ENCODE measurements at regions not wholly inside any gene's neighbourhood (a gene's known extent, or its start where the extent isn't known, plus 50 kb on each side); places are given as distances from the start of the nearest gene placed in this dataset.

GRCh38 chr3:31346542-31346979 is 186.2 kb upstream of the STT3B start:
- no peak overlapping the region for H3K9ac ChIP-seq (ENCODE audit: low read depth, low read length)
- peaks cover 17% of the 10 kb centered on the region for H3K4me1 ChIP-seq (ENCODE audit: control insufficient read depth, insufficient read depth, low read length)
- no peak overlapping the region for H3K4me3 ChIP-seq (ENCODE audit: low read depth, low read length)
- 0 out of 2 replicates have a peak, but pooled peaks cover 5% of the 10 kb centered on the region for H3K9me3 ChIP-seq (ENCODE audit: control insufficient read depth, insufficient read depth, low read length)
- H3K27ac ChIP-seq (ENCODE audit: low read depth, low read length) = no peak overlapping the region
- H3K36me3 ChIP-seq (ENCODE audit: control insufficient read depth, insufficient read depth, low read length) = no peaks in the 10 kb centered on the region
- no peaks in the 10 kb centered on the region for H3K27me3 ChIP-seq (ENCODE audit: control insufficient read depth, insufficient read depth, low read length)

DNA sequence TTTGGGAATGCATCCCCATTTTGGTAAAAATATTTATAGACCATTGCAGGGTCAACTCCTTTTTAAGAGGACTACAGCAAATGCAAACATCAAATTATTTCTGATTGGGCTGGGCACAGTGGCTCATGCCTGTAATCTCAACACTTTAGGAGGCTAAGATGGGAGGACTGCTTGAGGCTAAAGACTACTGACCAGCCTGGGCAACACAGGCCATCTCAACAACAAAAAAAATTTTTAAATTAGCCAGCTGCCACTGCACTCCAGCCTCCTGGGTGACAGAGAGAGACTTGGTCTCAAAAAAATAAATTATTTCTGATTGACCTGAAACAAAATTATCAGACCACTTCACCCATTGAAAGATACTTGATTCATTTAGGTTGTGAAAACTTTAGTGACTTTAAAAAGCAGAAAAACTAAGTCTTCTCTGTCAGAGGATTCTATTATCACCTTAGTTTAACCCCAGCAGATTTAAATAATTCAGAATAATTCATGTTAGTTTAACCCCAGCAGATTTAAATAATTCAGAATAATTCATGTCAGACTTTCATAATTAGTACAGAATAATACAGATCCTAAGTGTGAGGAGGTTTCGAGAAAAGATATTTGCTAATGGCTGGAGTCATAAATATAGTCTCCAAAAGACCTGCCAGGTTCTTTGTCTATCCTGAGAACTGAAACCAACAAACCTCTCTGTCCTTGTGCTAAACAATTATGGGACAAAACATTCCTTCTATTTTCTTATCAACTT is 183.6 kb upstream of the STT3B start:
- Histone ChIP-seq H3K27me3 (ENCODE audit: control insufficient read depth, insufficient read depth, low read length) (no peaks in the 10 kb centered on the region), H3K9me3 (ENCODE audit: control insufficient read depth, insufficient read depth, low read length) (0 out of 2 replicates have a peak, but pooled peaks cover 5% of the 10 kb centered on the region), H3K9ac (ENCODE audit: low read depth, low read length) (no peak overlapping the region), H3K36me3 (ENCODE audit: control insufficient read depth, insufficient read depth, low read length) (no peaks in the 10 kb centered on the region), H3K4me1 (ENCODE audit: control insufficient read depth, insufficient read depth, low read length) (peaks cover 17% of the 10 kb centered on the region), H3K4me3 (ENCODE audit: low read depth, low read length) (no peak overlapping the region), H3K27ac (ENCODE audit: low read depth, low read length) (no peak overlapping the region)

GRCh38 chr3:31350307-31350706 is 182.4 kb upstream of the STT3B start:
- no peak overlapping the region for H3K27ac ChIP-seq (ENCODE audit: low read depth, low read length)
- H3K4me1 ChIP-seq (ENCODE audit: control insufficient read depth, insufficient read depth, low read length) = peaks cover 17% of the 10 kb centered on the region

DNA sequence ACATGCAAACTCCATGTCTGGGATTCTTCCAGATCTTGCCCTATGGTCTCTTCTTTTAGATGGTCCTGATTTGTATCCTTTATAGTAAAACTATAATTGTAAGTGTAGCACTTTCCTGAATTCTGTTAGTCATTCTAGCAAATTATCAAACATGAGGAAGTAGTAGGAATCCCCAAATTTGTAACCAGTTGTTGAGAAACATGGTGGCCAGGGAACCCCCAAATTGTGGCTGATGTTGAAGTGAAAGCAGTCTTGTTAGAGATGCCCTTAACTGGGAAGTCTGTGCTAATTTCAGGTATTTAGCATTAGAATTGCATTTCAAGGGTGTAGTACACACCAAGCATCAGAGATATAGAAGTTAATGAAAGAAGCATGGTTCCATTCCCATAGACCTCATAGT is 180.4 kb upstream of the STT3B start:
- H3K4me3 ChIP-seq (ENCODE audit: low read depth, low read length) = no peak overlapping the region
- H3K9ac ChIP-seq (ENCODE audit: low read depth, low read length) = no peak overlapping the region
- H3K27ac ChIP-seq (ENCODE audit: low read depth, low read length) = no peak overlapping the region
- H3K36me3 ChIP-seq (ENCODE audit: control insufficient read depth, insufficient read depth, low read length) = no peaks in the 10 kb centered on the region
- H3K4me1 ChIP-seq (ENCODE audit: control insufficient read depth, insufficient read depth, low read length) = peaks cover 12% of the 10 kb centered on the region
- no peaks in the 10 kb centered on the region for H3K27me3 ChIP-seq (ENCODE audit: control insufficient read depth, insufficient read depth, low read length)
- H3K9me3 ChIP-seq (ENCODE audit: control insufficient read depth, insufficient read depth, low read length) = no peaks in the 10 kb centered on the region

More at GRCh38 chr3:31350307-31350706, 182.4 kb upstream of the STT3B start:
- Histone ChIP-seq H3K9me3 (ENCODE audit: control insufficient read depth, insufficient read depth, low read length) (0 out of 2 replicates have a peak, but pooled peaks cover 1% of the 10 kb centered on the region), H3K9ac (ENCODE audit: low read depth, low read length) (no peak overlapping the region), H3K27me3 (ENCODE audit: control insufficient read depth, insufficient read depth, low read length) (no peaks in the 10 kb centered on the region), H3K4me3 (ENCODE audit: low read depth, low read length) (no peak overlapping the region), H3K36me3 (ENCODE audit: control insufficient read depth, insufficient read depth, low read length) (no peaks in the 10 kb centered on the region)

GRCh38 chr3:31353166-31353565 is 179.6 kb upstream of the STT3B start:
- H3K9ac ChIP-seq (ENCODE audit: low read depth, low read length) = no peak overlapping the region
- H3K27ac ChIP-seq (ENCODE audit: low read depth, low read length) = no peak overlapping the region
- H3K27me3 ChIP-seq (ENCODE audit: control insufficient read depth, insufficient read depth, low read length) = no peaks in the 10 kb centered on the region
- peaks cover 12% of the 10 kb centered on the region for H3K4me1 ChIP-seq (ENCODE audit: control insufficient read depth, insufficient read depth, low read length)
- H3K36me3 ChIP-seq (ENCODE audit: control insufficient read depth, insufficient read depth, low read length) = no peaks in the 10 kb centered on the region
- H3K9me3 ChIP-seq (ENCODE audit: control insufficient read depth, insufficient read depth, low read length) = no peaks in the 10 kb centered on the region
- no peak overlapping the region for H3K4me3 ChIP-seq (ENCODE audit: low read depth, low read length)

- Histone ChIP-seq H3K27me3 (ENCODE audit: control insufficient read depth, insufficient read depth, low read length) (no peaks in the 10 kb centered on the region), H3K27ac (ENCODE audit: low read depth, low read length) (no peak overlapping the region), H3K9ac (ENCODE audit: low read depth, low read length) (no peak overlapping the region), H3K4me1 (ENCODE audit: control insufficient read depth, insufficient read depth, low read length) (peaks cover 12% of the 10 kb centered on the region), H3K4me3 (ENCODE audit: low read depth, low read length) (no peak overlapping the region), H3K36me3 (ENCODE audit: control insufficient read depth, insufficient read depth, low read length) (no peaks in the 10 kb centered on the region), H3K9me3 (ENCODE audit: control insufficient read depth, insufficient read depth, low read length) (no peaks in the 10 kb centered on the region)
These were observed 178.4 kb upstream of the STT3B start for GRCh38 chr3:31354373-31354772.

DNA sequence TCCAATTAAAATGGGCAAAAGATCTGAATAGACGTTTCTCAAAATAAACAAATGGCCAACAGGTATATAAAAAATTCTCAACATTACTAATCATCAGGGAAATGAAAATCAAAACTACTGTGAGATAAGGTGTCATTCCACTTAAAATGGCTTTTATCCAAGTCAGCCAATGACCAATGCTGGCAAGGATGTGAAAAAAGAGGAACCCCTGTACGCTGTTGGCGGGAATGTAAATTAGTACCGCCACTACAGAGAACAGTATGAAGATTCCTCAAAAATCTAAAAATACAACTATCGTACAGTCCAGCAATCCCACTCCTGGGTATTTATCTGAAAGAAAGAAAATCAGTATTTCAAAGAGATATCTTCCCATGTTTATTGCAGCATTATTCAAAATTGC is 176.9 kb upstream of the STT3B start:
- Histone ChIP-seq H3K27ac (ENCODE audit: low read depth, low read length) (no peak overlapping the region), H3K9me3 (ENCODE audit: control insufficient read depth, insufficient read depth, low read length) (no peaks in the 10 kb centered on the region), H3K4me3 (ENCODE audit: low read depth, low read length) (no peak overlapping the region), H3K27me3 (ENCODE audit: control insufficient read depth, insufficient read depth, low read length) (no peaks in the 10 kb centered on the region), H3K4me1 (ENCODE audit: control insufficient read depth, insufficient read depth, low read length) (peaks cover 3% of the 10 kb centered on the region), H3K9ac (ENCODE audit: low read depth, low read length) (no peak overlapping the region), H3K36me3 (ENCODE audit: control insufficient read depth, insufficient read depth, low read length) (no peaks in the 10 kb centered on the region)

DNA sequence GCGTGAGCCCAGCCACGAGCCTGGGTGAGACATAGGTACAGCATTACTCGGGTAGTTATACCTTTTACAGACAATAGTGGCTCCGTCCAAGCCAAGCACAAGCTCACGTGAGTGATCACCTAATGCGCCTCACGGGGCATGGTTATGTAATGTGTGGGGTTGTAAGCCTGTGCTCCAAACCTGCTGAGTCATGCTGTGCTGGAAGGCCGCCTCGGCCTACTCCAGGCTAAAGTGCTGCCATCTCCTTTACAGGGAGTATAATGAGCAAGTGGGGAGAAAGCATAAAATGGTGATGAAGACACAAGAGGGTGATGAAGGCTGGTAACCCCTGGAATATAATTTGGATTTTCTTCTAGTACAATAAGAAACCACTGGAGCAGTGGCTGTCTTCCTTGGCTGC is 175.8 kb upstream of the STT3B start:
- Histone ChIP-seq H3K4me1 (ENCODE audit: control insufficient read depth, insufficient read depth, low read length) (peaks cover 12% of the 10 kb centered on the region; the same call in 1 of the 2 replicates), H3K9me3 (ENCODE audit: control insufficient read depth, insufficient read depth, low read length) (no peaks in the 10 kb centered on the region), H3K36me3 (ENCODE audit: control insufficient read depth, insufficient read depth, low read length) (no peaks in the 10 kb centered on the region), H3K27ac (ENCODE audit: low read depth, low read length) (no peak overlapping the region), H3K4me3 (ENCODE audit: low read depth, low read length) (no peak overlapping the region), H3K27me3 (ENCODE audit: control insufficient read depth, insufficient read depth, low read length) (no peaks in the 10 kb centered on the region), H3K9ac (ENCODE audit: low read depth, low read length) (no peak overlapping the region)

DNA sequence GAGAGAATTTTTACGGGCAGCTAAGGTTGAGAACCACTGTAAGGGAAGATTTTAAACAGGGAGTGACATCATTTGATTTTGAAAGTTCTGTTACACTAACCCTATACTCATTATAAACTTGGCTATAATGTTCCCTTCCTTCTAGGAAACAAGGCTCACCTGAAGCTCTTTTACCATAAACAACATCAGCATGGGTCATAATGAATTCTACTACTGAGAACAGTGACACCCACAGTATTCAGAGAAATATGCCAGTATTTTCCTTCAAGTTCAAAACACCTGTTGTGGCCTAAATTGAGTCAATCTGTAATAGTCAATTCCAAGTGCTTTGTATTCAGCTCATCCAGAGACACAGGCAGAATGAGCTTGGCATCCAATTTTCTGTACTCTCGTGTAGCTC is 175.3 kb upstream of the STT3B start:
- Histone ChIP-seq H3K27me3 (ENCODE audit: control insufficient read depth, insufficient read depth, low read length) (no peaks in the 10 kb centered on the region), H3K27ac (ENCODE audit: low read depth, low read length) (no peak overlapping the region), H3K4me3 (ENCODE audit: low read depth, low read length) (no peak overlapping the region), H3K9ac (ENCODE audit: low read depth, low read length) (no peak overlapping the region), H3K9me3 (ENCODE audit: control insufficient read depth, insufficient read depth, low read length) (no peaks in the 10 kb centered on the region), H3K36me3 (ENCODE audit: control insufficient read depth, insufficient read depth, low read length) (no peaks in the 10 kb centered on the region), H3K4me1 (ENCODE audit: control insufficient read depth, insufficient read depth, low read length) (peaks cover 12% of the 10 kb centered on the region; the same call in 1 of the 2 replicates)

DNA sequence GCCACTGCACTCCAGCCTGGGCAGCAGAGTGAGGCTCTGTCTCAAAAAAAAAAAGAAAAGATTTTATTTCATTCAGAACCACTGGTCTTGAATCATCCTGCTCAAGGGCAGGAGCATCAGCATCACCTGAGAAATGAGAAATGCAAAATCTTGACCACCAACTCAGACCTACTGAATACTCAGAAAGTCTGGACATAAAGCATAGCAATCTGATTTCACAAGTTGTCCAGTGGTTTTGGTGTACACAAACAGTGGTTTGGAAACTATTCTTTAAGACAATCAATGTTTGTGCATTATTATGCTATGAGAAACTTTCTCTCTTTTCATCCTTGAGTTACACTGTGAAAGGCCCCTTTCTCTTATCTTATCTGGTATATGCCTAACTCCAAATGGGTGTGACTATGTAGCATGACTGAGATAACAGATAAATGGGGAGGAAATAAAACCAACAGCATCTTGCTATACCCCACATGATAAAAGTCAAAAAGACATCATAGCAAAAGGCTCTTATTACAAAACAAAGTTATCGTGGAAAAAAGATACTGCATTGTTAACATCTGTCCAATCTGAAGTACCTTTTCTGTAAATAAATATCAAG is 174.2 kb upstream of the STT3B start:
- no peaks in the 10 kb centered on the region for H3K27me3 ChIP-seq (ENCODE audit: control insufficient read depth, insufficient read depth, low read length)
- H3K9ac ChIP-seq (ENCODE audit: low read depth, low read length) = no peak overlapping the region
- no peak overlapping the region for H3K4me3 ChIP-seq (ENCODE audit: low read depth, low read length)
- no peaks in the 10 kb centered on the region for H3K9me3 ChIP-seq (ENCODE audit: control insufficient read depth, insufficient read depth, low read length)
- H3K27ac ChIP-seq (ENCODE audit: low read depth, low read length) = no peak overlapping the region
- peaks cover 12% of the 10 kb centered on the region; the same call in 1 of the 2 replicates for H3K4me1 ChIP-seq (ENCODE audit: control insufficient read depth, insufficient read depth, low read length)
- H3K36me3 ChIP-seq (ENCODE audit: control insufficient read depth, insufficient read depth, low read length) = no peaks in the 10 kb centered on the region

Data from HUES48 (cell line).